Naive thymus-derived CD8-positive, alpha-beta T cell (primary cell): ENCODE measurements at regions not wholly inside any gene's neighbourhood (a gene's known extent, or its start where the extent isn't known, plus 50 kb on each side); places are given as distances from the start of the nearest gene placed in this dataset.

Experiments used
- ATAC-seq, 2 donors: fragments of 150-1000 bp; cut with Tn5 transposase in 1 of 2; sonication (Bioruptor Pico), chemical (Tn5 transposase) in 1 of 2; 1 replicate in 1 of 2; 2 replicates in 1 of 2; pipeline ENCODE4 v1.10.0; 2021; ENCODE audit warnings: mild to moderate bottlenecking in 2 of 2, moderate library complexity in 2 of 2
- POLR2A ChIA-PET: fragments of 350-600 bp; sonication (Branson Sonifier 250); formaldehyde crosslinking; loops from one replicate; lab custom pipeline; 2021; ENCODE audit warnings: antibody characterized with exemption; lab: Charles Lee
- DNase-seq, 10 donors: peaks; one replicate each; pipeline versions ENCODE4 v3.0.0 to v3.0.0-alpha.2; 2020 to 2022
- H3K27ac Mint-ChIP-seq, 10 donors: one replicate each; pipeline ENCODE4 v1.8.0; 2020 to 2022; ENCODE audit warnings: mild to moderate bottlenecking in 10 of 10, mixed read lengths in 10 of 10, moderate library complexity in 4 of 10, inconsistent platforms in 1 of 10
- H3K27me3 Mint-ChIP-seq, 5 donors: one replicate each; pipeline ENCODE4 v1.8.0; 2021 to 2022; ENCODE audit warnings: mixed read lengths in 5 of 5
- H3K36me3 Mint-ChIP-seq, 3 donors: one replicate each; pipeline ENCODE4 v1.8.0; 2020 to 2022; ENCODE audit warnings: mixed read lengths in 3 of 3, mild to moderate bottlenecking in 2 of 3, inconsistent platforms in 1 of 3
- H3K4me1 Mint-ChIP-seq, 4 donors: one replicate each; pipeline ENCODE4 v1.8.0; 2021 to 2022; ENCODE audit warnings: mixed read lengths in 4 of 4
- H3K4me3 Mint-ChIP-seq, 10 donors: one replicate each; pipeline ENCODE4 v1.8.0; 2020 to 2022; ENCODE audit warnings: mild to moderate bottlenecking in 10 of 10, mixed read lengths in 10 of 10, moderate library complexity in 6 of 10, inconsistent platforms in 1 of 10
- H3K9me3 Mint-ChIP-seq, 9 donors: one replicate each; pipeline ENCODE4 v1.8.0; 2020 to 2022; ENCODE audit warnings: mixed read lengths in 9 of 9, mild to moderate bottlenecking in 3 of 9, inconsistent platforms in 1 of 9, moderate library complexity in 1 of 9

- H3K9me3 Mint-ChIP-seq, result no peaks in the 10 kb centered on the region
- H3K4me3 Mint-ChIP-seq, result no peak overlapping the region
- POLR2A ChIA-PET, result no interaction called here
- H3K27ac Mint-ChIP-seq, result no peak overlapping the region
- H3K27me3 Mint-ChIP-seq, result peaks cover 25 to 52% (median 37%) of the 10 kb centered on the region in 5 donors
- DNase-seq, result peak in 1 of 10 donors; percentile 30
- H3K36me3 Mint-ChIP-seq, result no peaks in the 10 kb centered on the region
- ATAC-seq, result no peak
- peaks cover 8 to 15% (median 9%) of the 10 kb centered on the region in 4 donors for H3K4me1 Mint-ChIP-seq
Observed at GRCh38 chr1:10890491-10891071, 94.1 kb upstream of the CASZ1 start.

GRCh38 chr1:10891091-10891490 lies 94.6 kb upstream of the CASZ1 start:
- peak in 1 of 10 donors; percentile 32 for DNase-seq
- Mint-ChIP-seq H3K27ac (no peak overlapping the region), H3K27me3 (peaks cover 25 to 48% (median 34%) of the 10 kb centered on the region in 5 donors), H3K36me3 (no peaks in the 10 kb centered on the region), H3K4me1 (peaks cover 8 to 15% (median 9%) of the 10 kb centered on the region in 4 donors), H3K9me3 (no peaks in the 10 kb centered on the region), H3K4me3 (no peak overlapping the region)
- ATAC-seq, result no peak
- POLR2A ChIA-PET, result no interaction called here

GRCh38 chr1:10892138-10893065 lies 96.0 kb upstream of the CASZ1 start:
- Mint-ChIP-seq H3K27ac (no peak overlapping the region), H3K36me3 (no peaks in the 10 kb centered on the region), H3K4me3 (no peak overlapping the region), H3K4me1 (peaks cover 8 to 15% (median 10%) of the 10 kb centered on the region in 4 donors), H3K27me3 (peaks cover 23 to 43% (median 28%) of the 10 kb centered on the region in 5 donors), H3K9me3 (no peaks in the 10 kb centered on the region)
- POLR2A ChIA-PET, result no interaction called here
- ATAC-seq (no peak), DNase-seq (peak in 1 of 10 donors; percentile 31)

GRCh38 chr1:10895621-10896020 lies 99.2 kb upstream of the CASZ1 start:
- Mint-ChIP-seq H3K27me3 (peaks cover 10 to 23% (median 14%) of the 10 kb centered on the region in 5 donors), H3K27ac (peak overlapping the region in 1 of 10 donors; percentile 51), H3K4me1 (peaks cover 0 to 10% (median 4%) of the 10 kb centered on the region in 4 donors), H3K4me3 (no peak overlapping the region), H3K36me3 (no peaks in the 10 kb centered on the region), H3K9me3 (no peaks in the 10 kb centered on the region)
- DNase-seq, result no peak
- POLR2A ChIA-PET, result no interaction called here
- no peak for ATAC-seq

GRCh38 chr1:10896673-10897072 lies 100.2 kb upstream of the CASZ1 start:
- Mint-ChIP-seq H3K27ac (no peak overlapping the region), H3K27me3 (peaks cover 4 to 13% (median 8%) of the 10 kb centered on the region in 5 donors), H3K36me3 (no peaks in the 10 kb centered on the region), H3K4me3 (no peak overlapping the region), H3K9me3 (no peaks in the 10 kb centered on the region), H3K4me1 (peaks cover 0 to 14% (median 5%) of the 10 kb centered on the region in 4 donors)
- DNase-seq, result peak in 1 of 10 donors; percentile 4
- ATAC-seq, result no peak
- POLR2A ChIA-PET, result no interaction called here

GRCh38 chr1:10897321-10897980 lies 101.0 kb upstream of the CASZ1 start:
- ATAC-seq (no peak), DNase-seq (peak in 1 of 10 donors; percentile 34)
- Mint-ChIP-seq H3K9me3 (no peaks in the 10 kb centered on the region), H3K4me3 (no peak overlapping the region), H3K4me1 (peaks cover 0 to 14% (median 5%) of the 10 kb centered on the region in 4 donors), H3K27me3 (peaks cover under 1 to 5% (median 2%) of the 10 kb centered on the region in 5 donors), H3K36me3 (no peaks in the 10 kb centered on the region), H3K27ac (peak overlapping the region in 1 of 10 donors; percentile 41)
- POLR2A ChIA-PET, result no interaction called here

GRCh38 chr1:10897981-10898728 lies 101.7 kb upstream of the CASZ1 start:
- POLR2A ChIA-PET, result no interaction called here
- Mint-ChIP-seq H3K4me3 (no peak overlapping the region), H3K27ac (peak overlapping the region in 1 of 10 donors; percentile 41), H3K36me3 (no peaks in the 10 kb centered on the region), H3K9me3 (no peaks in the 10 kb centered on the region), H3K27me3 (peaks cover 0 to 2% (median 2%) of the 10 kb centered on the region in 5 donors), H3K4me1 (peaks cover 0 to 17% (median 5%) of the 10 kb centered on the region in 4 donors)
- ATAC-seq (no peak), DNase-seq (peak in 1 of 10 donors; percentile 41)

- ATAC-seq, result no peak
- H3K27me3 Mint-ChIP-seq, result peaks cover 0 to 2% (median under 1%) of the 10 kb centered on the region in 5 donors
- peak in 1 of 10 donors; percentile 42 for DNase-seq
- no peaks in the 10 kb centered on the region for H3K9me3 Mint-ChIP-seq
- H3K36me3 Mint-ChIP-seq, result no peaks in the 10 kb centered on the region
- H3K4me3 Mint-ChIP-seq, result no peak overlapping the region
- H3K4me1 Mint-ChIP-seq, result peaks cover 6 to 25% (median 10%) of the 10 kb centered on the region in 4 donors
- POLR2A ChIA-PET, result interaction anchor here (0.6 kb wide), 1 partner anchor 18 kb away, joined by 4 read pairs; no protein-coding TSS in a partner anchor
- peak overlapping the region in 1 of 10 donors; percentile 66 for H3K27ac Mint-ChIP-seq
Observed at GRCh38 chr1:10898921-10899320, 102.5 kb upstream of the CASZ1 start.

GRCh38 chr1:10899490-10900250 lies 103.2 kb upstream of the CASZ1 start:
- POLR2A ChIA-PET, result interaction anchor here (0.6 kb wide), 1 partner anchor 19 kb away, joined by 4 read pairs; no protein-coding TSS in a partner anchor
- ATAC-seq (no peak), DNase-seq (peak in 1 of 10 donors; percentile 49)
- H3K27me3 Mint-ChIP-seq, result peaks cover 0 to 2% (median 0%) of the 10 kb centered on the region in 5 donors
- peaks cover 13 to 32% (median 17%) of the 10 kb centered on the region in 4 donors for H3K4me1 Mint-ChIP-seq
- H3K27ac Mint-ChIP-seq, result peak overlapping the region in 2 of 10 donors; percentile 44 to 66
- H3K36me3 Mint-ChIP-seq, result no peaks in the 10 kb centered on the region
- H3K4me3 Mint-ChIP-seq, result no peak overlapping the region
- no peaks in the 10 kb centered on the region for H3K9me3 Mint-ChIP-seq

- H3K27me3 Mint-ChIP-seq, result peaks cover 0 to 2% (median 0%) of the 10 kb centered on the region in 5 donors
- H3K27ac Mint-ChIP-seq, result peak overlapping the region in 2 of 10 donors; percentile 9 to 37
- H3K9me3 Mint-ChIP-seq, result no peaks in the 10 kb centered on the region
- no peaks in the 10 kb centered on the region for H3K36me3 Mint-ChIP-seq
- POLR2A ChIA-PET, result no interaction called here
- DNase-seq, result peak in 1 of 10 donors; percentile 11
- H3K4me1 Mint-ChIP-seq, result peaks cover 19 to 37% (median 22%) of the 10 kb centered on the region in 4 donors
- no peak for ATAC-seq
- no peak overlapping the region for H3K4me3 Mint-ChIP-seq
Observed at GRCh38 chr1:10900251-10900651, 103.8 kb upstream of the CASZ1 start.

GRCh38 chr1:10900691-10901090 lies 104.2 kb upstream of the CASZ1 start:
- Mint-ChIP-seq H3K9me3 (no peaks in the 10 kb centered on the region), H3K27me3 (peaks cover 0 to 2% (median 0%) of the 10 kb centered on the region in 5 donors), H3K4me1 (peaks cover 20 to 39% (median 25%) of the 10 kb centered on the region in 4 donors), H3K36me3 (no peaks in the 10 kb centered on the region), H3K27ac (peak overlapping the region in 2 of 10 donors; percentile 9 to 27), H3K4me3 (no peak overlapping the region)
- ATAC-seq, result no peak
- no peak for DNase-seq
- POLR2A ChIA-PET, result no interaction called here
